Ishikawa (cell line): ENCODE measurements at regions not wholly inside any gene's neighbourhood (a gene's known extent, or its start where the extent isn't known, plus 50 kb on each side); places are given as distances from the start of the nearest gene placed in this dataset.

ENCODE experiments used
- CEBPB ChIP-seq: IDR thresholded peaks from 2 replicates; pipeline ENCODE4 v1.6.1; 2012
- CREB1 ChIP-seq: IDR thresholded peaks from 2 replicates; pipeline ENCODE4 v1.6.1; 2012; ENCODE audit warnings: low read depth
- EGR1 ChIP-seq: IDR thresholded peaks from 2 replicates; pipeline ENCODE4 v1.6.1; 2012
- EP300 ChIP-seq: IDR thresholded peaks from 2 replicates; pipeline ENCODE4 v1.6.1; 2012; ENCODE audit warnings: borderline replicate concordance
- FOXM1 ChIP-seq: IDR thresholded peaks from 2 replicates; pipeline ENCODE4 v1.6.1; 2012; ENCODE audit warnings: low read depth, borderline replicate concordance
- MAX ChIP-seq: IDR thresholded peaks from 2 replicates; pipeline ENCODE4 v1.6.1; 2012
- NFIC ChIP-seq: IDR thresholded peaks from 2 replicates; pipeline ENCODE4 v1.6.1; 2012
- RAD21 ChIP-seq: IDR thresholded peaks from 2 replicates; pipeline ENCODE4 v1.6.1; 2012; ENCODE audit warnings: low read depth
- REST ChIP-seq: IDR thresholded peaks from 2 replicates; pipeline ENCODE4 v1.6.1; 2012; ENCODE audit warnings: low read depth, mild to moderate bottlenecking
- TAF1 ChIP-seq: IDR thresholded peaks from 2 replicates; pipeline ENCODE4 v1.6.1; 2012; ENCODE audit warnings: low read depth, mild to moderate bottlenecking
- TCF12 ChIP-seq: IDR thresholded peaks from 2 replicates; pipeline ENCODE4 v1.6.1; 2012; ENCODE audit warnings: low read depth
- TEAD4 ChIP-seq: IDR thresholded peaks from 2 replicates; pipeline ENCODE4 v1.6.1; 2012
- USF1 ChIP-seq: IDR thresholded peaks from 2 replicates; pipeline ENCODE4 v1.6.1; 2012
- YY1 ChIP-seq: IDR thresholded peaks from 2 replicates; pipeline ENCODE4 v1.6.1; 2012; ENCODE audit warnings: low read depth
- ZBTB7A ChIP-seq: IDR thresholded peaks from 2 replicates; pipeline ENCODE4 v1.6.1; 2012; ENCODE audit warnings: low read depth

GRCh38 chr2:3076848-3077642 lies 300.6 kb downstream of the EIPR1 start:
- no peak for TF ChIP-seq TAF1
- no peak for TF ChIP-seq REST
- TF ChIP-seq YY1 = no peak
- TF ChIP-seq USF1 = no peak
- TF ChIP-seq CREB1 = no peak
- TF ChIP-seq TEAD4 = no peak
- TF ChIP-seq ZBTB7A = no peak
- no peak for TF ChIP-seq NFIC
- TF ChIP-seq TCF12 = no peak
- no peak for TF ChIP-seq FOXM1

GRCh38 chr2:3075991-3076340 lies 301.7 kb downstream of the EIPR1 start:
- TF ChIP-seq EP300 (no peak), USF1 (no peak), NFIC (no peak), TAF1 (no peak), EGR1 (no peak), YY1 (no peak), RAD21 (no peak), FOXM1 (no peak), REST (no peak), ZBTB7A (no peak), CEBPB (no peak), CREB1 (no peak), TCF12 (no peak), TEAD4 (no peak), MAX (no peak)

GRCh38 chr2:3075316-3075990 lies 302.2 kb downstream of the EIPR1 start:
- no peak for TF ChIP-seq CEBPB
- TF ChIP-seq YY1 = no peak
- no peak for TF ChIP-seq RAD21
- no peak for TF ChIP-seq ZBTB7A
- no peak for TF ChIP-seq REST
- no peak for TF ChIP-seq CREB1
- TF ChIP-seq EGR1 = no peak
- TF ChIP-seq EP300 = no peak
- no peak for TF ChIP-seq FOXM1
- no peak for TF ChIP-seq TEAD4
- no peak for TF ChIP-seq TAF1
- no peak for TF ChIP-seq TCF12
- TF ChIP-seq MAX = no peak
- TF ChIP-seq NFIC = no peak
- TF ChIP-seq USF1 = no peak
